ENCODE measurements at regions not wholly inside any gene's neighbourhood (a gene's known extent, or its start where the extent isn't known, plus 50 kb on each side); places are given as distances from the start of the nearest gene placed in this dataset.
A peak's percentile ranks its signal among the peaks of the same experiment; 100 is the strongest.

- Histone ChIP-seq H3K36me3 (ENCODE audit: control insufficient read depth, insufficient read depth, low read length) (no peaks in the 10 kb centered on the region), H3K4me3 (replicated peaks; ENCODE audit: low read depth, low read length) (no peak overlapping the region), H3K27me3 (replicated peaks; ENCODE audit: control insufficient read depth, insufficient read depth, low read length) (no peaks in the 10 kb centered on the region)
- no peak for DNase-seq (ENCODE audit: extremely low read depth, insufficient read length)
- TF ChIP-seq, protein P1, sequence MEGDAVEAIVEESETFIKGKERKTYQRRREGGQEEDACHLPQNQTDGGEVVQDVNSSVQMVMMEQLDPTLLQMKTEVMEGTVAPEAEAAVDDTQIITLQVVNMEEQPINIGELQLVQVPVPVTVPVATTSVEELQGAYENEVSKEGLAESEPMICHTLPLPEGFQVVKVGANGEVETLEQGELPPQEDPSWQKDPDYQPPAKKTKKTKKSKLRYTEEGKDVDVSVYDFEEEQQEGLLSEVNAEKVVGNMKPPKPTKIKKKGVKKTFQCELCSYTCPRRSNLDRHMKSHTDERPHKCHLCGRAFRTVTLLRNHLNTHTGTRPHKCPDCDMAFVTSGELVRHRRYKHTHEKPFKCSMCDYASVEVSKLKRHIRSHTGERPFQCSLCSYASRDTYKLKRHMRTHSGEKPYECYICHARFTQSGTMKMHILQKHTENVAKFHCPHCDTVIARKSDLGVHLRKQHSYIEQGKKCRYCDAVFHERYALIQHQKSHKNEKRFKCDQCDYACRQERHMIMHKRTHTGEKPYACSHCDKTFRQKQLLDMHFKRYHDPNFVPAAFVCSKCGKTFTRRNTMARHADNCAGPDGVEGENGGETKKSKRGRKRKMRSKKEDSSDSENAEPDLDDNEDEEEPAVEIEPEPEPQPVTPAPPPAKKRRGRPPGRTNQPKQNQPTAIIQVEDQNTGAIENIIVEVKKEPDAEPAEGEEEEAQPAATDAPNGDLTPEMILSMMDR (IDR thresholded peaks at IDR 0.05; ENCODE audit: insufficient read depth, low read length, poor library complexity, severe bottlenecking) = no peak
These were observed 198.8 kb upstream of the TMEM132C start for GRCh38 chr12:128068211-128068610.

DNA sequence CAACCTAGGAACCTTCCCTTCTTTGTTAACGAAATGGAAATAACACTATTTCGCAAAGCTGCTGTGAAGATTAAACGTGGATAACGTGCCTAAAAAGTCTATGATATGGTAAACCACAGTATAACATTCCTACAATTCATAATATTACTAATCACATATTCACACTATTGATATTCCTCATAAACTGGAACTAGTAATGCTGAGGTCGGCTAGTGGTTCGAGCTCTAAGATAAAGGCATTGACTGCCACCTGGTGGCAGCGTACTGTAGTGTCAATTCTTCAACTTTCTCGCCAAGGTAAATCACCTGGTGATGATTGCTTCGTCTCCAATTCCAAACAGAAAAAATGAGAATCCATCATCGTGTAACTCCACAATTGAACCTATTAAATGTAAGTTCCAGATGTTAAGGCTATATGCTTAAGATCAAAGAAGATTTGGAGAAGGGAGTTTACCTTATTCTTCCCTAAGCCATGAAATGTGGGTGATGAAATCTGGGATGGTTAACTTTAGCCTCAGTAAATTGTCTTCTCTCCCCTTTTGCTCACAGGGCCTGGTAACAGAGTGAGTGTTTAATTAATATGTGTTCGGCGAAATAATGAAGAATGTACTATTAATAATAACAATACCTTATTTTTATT is 197.5 kb upstream of the TMEM132C start:
- no peak for DNase-seq (ENCODE audit: extremely low read depth, insufficient read length)
- Histone ChIP-seq H3K4me3 (replicated peaks; ENCODE audit: low read depth, low read length) (no peak overlapping the region), H3K36me3 (ENCODE audit: control insufficient read depth, insufficient read depth, low read length) (no peaks in the 10 kb centered on the region), H3K27me3 (replicated peaks; ENCODE audit: control insufficient read depth, insufficient read depth, low read length) (no peaks in the 10 kb centered on the region)
- TF ChIP-seq, protein P1 (IDR thresholded peaks at IDR 0.05; ENCODE audit: insufficient read depth, low read length, poor library complexity, severe bottlenecking) = peak; percentile 72

GRCh38 chr12:128073937-128074336 is 193.0 kb upstream of the TMEM132C start:
- no peaks in the 10 kb centered on the region for H3K27me3 ChIP-seq (replicated peaks; ENCODE audit: control insufficient read depth, insufficient read depth, low read length)
- DNase-seq (ENCODE audit: extremely low read depth, insufficient read length) = no peak
- no peaks in the 10 kb centered on the region for H3K36me3 ChIP-seq (ENCODE audit: control insufficient read depth, insufficient read depth, low read length)
- TF ChIP-seq, protein P1 (IDR thresholded peaks at IDR 0.05; ENCODE audit: insufficient read depth, low read length, poor library complexity, severe bottlenecking) = no peak
- no peak overlapping the region for H3K4me3 ChIP-seq (replicated peaks; ENCODE audit: low read depth, low read length)

DNA sequence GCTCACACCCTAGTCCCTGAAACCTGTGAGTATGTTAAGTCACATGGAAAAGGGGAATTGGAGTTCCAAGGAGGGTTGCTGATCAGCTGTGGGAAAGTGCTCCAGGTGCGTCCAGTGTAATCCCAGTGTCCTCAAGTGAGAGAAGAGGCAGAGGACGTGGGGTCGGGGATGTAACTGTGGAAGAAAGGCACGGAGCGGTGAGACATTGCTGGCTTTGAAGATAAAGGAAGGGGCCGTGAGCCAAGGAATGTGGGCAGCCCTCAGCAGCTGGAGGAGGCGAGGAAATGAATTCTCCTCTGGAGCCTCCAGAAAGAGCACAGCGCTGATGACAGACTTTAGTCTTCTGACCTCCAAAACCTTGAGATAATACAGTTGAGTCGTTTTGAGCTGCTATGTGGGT is 191.6 kb upstream of the TMEM132C start:
- Histone ChIP-seq H3K4me3 (replicated peaks; ENCODE audit: low read depth, low read length) (no peak overlapping the region), H3K27me3 (replicated peaks; ENCODE audit: control insufficient read depth, insufficient read depth, low read length) (no peaks in the 10 kb centered on the region), H3K36me3 (ENCODE audit: control insufficient read depth, insufficient read depth, low read length) (no peaks in the 10 kb centered on the region)
- TF ChIP-seq, protein P1 (IDR thresholded peaks at IDR 0.05; ENCODE audit: insufficient read depth, low read length, poor library complexity, severe bottlenecking) = no peak
- no peak for DNase-seq (ENCODE audit: extremely low read depth, insufficient read length)

DNA sequence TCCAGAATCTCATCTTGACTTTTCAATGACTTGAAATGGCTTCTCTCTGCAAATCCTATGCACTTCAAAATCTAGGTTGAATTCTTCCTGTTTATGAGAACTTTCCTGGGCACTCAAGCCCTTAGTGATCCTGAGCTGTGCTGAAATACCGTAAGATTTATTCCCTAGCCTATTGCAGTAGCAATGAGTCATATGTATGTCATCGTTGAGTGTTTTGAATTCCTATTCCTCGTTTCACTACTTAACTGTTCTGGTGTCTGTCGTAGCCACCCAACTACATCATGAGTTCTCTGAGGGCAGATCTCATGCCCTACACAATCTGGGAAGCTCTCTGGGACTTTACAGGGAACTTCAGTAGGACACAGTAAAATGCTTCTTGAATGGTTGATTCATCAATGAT is 190.8 kb upstream of the TMEM132C start:
- no peaks in the 10 kb centered on the region for H3K36me3 ChIP-seq (ENCODE audit: control insufficient read depth, insufficient read depth, low read length)
- TF ChIP-seq, protein P1 (IDR thresholded peaks at IDR 0.05; ENCODE audit: insufficient read depth, low read length, poor library complexity, severe bottlenecking) = no peak
- no peaks in the 10 kb centered on the region for H3K27me3 ChIP-seq (replicated peaks; ENCODE audit: control insufficient read depth, insufficient read depth, low read length)
- H3K4me3 ChIP-seq (replicated peaks; ENCODE audit: low read depth, low read length) = no peak overlapping the region
- DNase-seq (ENCODE audit: extremely low read depth, insufficient read length) = no peak

Measured in GM06990 (cell line).